GM21360 (cell line): ENCODE measurements at regions not wholly inside any gene's neighbourhood (a gene's known extent, or its start where the extent isn't known, plus 50 kb on each side); places are given as distances from the start of the nearest gene placed in this dataset.

ENCODE experiments used
- ATAC-seq: cut with Tn5 transposase; IDR thresholded peaks from one replicate; pipeline ENCODE4 v1.9.1; 2021; ENCODE audit warnings: mild to moderate bottlenecking, moderate library complexity; ENCODE audit not compliant: unreplicated experiment

DNA sequence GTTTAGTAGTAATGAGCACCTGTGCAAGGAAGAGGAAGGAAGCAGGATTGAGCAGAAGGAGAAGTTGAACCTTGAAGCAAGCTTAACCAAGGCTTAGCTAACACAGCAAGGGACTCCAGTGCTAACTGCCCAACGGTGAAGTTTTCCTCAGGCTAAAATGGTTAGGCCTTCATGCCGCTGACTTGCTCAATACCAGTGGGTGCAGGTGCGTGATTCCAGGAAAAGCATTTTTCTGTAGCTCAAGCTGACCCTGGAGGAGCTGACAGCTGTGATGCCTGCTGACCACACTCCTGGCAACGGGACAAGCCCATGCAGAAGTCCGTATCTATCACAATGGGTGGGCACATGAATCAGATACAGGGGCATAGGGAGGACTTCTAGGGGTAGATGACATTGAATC lies 76.5 kb upstream of the FGGY start:
- ATAC-seq, result no peak

DNA sequence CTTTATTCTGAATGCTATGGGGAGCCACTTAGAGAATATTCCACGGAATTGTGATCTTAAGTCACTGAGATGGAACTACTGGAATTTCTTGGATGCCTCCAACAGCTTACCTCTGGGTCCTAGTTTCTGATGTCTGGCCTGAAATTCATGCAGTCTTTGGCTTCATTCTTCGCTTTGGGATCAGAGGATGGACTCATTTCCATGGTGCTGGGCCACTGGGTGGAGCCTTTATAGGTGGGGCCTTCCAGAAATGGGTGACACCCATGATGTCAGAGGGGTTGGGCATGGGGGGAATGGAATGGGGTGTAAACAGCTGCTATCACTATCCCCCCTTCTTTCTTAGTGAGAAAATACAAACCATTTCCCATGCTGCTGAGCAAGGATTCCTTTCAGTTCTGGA lies 73.7 kb upstream of the FGGY start:
- ATAC-seq, result no peak

DNA sequence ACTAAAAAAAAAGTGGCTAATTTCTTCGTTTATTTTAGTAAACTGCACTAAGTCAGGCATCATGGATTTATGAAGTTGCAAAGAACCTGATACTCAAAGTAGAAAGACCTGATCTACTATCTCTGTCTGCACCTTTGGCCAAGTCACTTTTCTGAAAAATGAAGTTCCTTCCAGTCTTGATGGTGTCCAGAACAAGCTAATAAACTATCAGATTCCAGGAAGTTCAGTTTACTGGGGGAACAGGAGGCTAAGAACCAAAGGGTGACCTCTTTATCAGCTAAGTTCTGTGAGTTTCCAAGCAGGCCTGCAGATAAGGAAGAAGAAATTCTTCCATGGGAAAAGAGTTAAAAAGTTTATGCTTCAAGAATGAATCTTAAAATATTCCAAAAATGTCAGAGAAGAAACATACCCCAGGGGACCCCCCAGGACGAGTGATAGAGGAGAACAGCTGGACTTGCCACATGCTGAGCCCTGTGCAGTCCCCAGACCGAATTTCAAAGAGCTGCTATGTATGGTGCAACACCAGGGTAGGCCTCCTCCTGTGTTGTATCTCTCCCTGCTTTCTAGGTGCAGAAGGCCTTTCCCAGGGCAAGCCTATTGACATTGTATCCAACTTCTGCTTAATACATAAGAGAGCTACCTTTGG lies 72.8 kb upstream of the FGGY start:
- ATAC-seq, result no peak

DNA sequence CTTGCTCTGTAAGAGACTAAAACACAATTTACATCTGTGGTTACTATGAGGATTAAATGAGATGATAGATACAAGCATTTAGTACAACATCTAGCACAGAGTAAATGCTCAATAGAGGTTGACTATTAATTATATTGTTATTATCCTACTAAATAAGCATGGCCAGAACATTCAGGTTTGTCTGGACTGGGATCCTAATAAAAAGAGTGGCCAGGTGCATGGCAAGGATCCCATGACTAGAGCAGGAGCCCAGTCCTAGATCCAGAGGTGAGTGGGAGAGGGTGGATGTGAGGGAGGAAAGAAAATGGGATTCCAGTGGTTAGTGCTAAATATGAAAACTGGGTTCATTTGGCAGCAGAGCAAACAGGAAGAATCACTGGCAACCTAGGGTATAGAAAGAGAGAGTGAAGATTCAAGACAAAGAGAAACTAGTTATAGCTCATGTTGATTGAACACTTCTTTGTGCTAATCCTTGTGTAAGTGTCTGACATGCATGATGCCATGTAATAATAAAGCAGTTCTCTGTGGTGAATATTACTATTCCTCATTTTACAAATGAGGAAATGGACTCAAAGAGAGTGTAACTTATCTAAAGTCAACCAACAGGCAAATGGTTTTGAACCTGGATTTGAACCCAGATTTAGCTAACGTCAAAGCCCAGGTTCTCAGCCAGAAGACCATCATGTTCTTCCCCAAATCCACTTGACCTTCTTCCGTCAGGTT lies 71.1 kb upstream of the FGGY start:
- no peak for ATAC-seq

DNA sequence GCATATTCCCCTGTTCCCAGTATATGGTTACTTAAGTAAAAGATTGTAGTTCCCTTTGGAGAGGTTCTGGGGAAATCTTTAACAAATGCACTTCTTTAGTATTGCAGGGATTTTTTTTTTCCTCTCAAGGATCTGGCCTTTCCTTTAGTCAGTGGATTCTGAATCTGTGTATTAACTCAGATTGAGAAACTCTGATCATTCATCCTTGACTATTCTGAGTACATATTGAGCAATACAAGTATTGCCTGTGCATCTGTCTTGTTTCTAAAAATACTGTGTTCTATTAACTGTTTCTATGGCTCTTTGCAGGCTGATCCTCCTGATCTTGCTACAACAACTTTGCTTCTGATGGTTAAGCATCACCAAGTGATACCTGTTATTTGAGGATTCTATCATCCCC lies 67.8 kb upstream of the FGGY start:
- ATAC-seq, result no peak

DNA sequence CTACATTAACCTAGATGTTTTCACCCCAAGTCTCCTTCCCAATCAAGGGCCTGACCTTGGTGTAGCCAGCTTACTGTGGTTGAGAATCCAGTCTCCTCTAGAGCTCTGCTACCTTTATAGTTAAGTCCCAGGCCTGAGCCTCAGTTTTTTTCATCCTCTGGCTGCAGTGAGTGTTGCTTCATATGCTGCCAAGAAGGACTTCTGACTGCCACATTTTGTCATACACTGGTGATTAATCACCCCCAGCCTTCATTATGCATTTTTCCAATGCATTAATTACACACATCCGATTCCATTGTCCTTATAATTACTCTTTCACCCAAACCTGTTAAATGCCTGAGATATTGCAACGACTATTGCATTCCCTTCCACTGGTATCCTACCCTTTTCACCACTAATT lies 66.3 kb upstream of the FGGY start:
- no peak for ATAC-seq

DNA sequence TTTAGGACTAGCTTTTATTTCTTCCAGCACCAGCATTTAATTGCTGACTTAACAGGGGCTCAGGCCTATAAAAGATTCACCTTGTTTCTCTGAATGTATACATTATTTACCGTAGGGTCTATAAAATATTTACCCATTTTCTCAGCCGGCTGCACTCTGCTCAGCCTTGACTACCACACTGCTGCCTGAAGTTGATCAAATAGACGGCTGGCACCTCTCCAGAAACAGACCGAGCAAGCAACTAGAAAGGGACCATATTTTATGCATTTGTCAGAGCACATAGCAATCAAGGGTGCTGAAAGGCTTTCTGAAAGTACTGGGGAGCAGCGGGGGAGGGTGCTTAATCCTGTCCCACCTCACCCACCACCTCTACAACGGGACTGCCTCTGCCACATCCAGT lies 64.7 kb upstream of the FGGY start:
- no peak for ATAC-seq

DNA sequence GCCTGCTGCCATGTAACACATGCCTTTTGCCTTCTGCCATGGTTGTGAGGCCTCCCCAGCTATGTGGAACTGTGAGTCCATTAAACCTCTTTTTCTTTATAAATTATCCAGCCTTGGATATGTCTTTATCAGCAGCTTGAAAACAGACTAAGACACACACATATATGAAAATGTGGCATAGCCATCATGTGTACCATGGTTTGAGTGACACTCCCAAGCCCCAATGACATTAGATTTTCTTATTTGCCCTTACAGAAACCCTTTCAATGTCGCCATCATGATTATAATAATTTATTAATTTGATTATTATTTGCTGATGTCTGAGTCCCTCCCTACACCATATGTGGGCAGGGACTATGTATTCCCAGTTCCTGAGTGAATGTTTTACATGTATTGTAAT lies 63.5 kb upstream of the FGGY start:
- no peak for ATAC-seq

DNA sequence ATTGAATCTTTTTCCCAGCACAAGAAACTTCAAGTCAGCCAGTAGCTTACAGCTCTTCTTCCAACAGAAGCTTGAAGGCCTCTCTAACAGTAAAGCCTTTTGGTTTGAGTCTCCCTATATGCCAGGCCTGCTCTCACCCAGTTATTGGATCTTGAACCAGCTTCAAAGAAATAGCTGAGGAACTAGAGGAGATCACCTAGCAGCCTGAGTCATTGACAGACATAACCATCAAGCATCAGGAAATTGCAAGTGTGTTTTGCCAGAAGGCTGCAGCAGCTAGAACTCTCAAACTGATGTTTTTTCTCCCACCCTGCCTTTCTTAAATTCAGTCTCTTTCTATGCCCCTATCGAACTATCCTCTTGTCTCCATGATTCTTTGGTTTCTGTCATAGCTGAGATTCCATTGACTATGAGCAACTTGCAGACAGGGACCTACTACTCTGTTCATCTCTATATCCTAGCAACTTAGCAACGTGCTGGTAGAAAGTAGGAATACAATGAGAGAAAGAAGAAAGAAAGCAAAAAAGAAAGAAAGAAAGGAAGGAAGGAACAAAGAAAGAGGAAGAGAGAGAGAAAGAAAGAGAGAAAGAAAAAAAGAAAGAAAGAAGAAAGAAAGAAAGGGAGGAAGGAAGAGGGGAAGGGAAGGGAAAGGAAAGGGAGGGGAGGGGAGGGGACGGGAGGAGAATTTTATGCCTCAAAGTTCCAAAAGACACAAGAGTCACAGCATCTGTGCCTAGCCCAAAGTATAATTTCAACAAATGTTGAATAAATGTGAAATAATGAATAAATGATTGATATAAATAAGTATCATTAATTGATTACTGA lies 60.0 kb upstream of the FGGY start:
- ATAC-seq, result no peak

DNA sequence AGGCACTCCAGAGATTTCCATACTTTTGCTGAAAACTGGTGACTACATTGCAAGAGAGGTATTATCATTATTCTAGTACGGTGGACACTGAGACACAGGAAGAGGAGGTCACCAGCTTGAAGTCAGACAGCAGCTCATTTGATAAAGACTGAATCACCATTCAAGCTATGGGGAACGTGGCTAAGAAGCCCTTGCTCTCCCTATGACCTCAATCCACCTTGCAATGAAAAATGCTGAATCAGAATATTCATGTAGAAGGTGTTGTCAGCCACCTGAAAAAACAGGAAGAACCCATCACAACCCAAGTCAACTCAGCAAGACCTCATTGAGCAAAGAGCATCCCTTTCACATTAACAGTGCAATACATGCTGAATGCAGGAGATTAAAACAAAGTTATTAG lies 59.0 kb upstream of the FGGY start:
- no peak for ATAC-seq

DNA sequence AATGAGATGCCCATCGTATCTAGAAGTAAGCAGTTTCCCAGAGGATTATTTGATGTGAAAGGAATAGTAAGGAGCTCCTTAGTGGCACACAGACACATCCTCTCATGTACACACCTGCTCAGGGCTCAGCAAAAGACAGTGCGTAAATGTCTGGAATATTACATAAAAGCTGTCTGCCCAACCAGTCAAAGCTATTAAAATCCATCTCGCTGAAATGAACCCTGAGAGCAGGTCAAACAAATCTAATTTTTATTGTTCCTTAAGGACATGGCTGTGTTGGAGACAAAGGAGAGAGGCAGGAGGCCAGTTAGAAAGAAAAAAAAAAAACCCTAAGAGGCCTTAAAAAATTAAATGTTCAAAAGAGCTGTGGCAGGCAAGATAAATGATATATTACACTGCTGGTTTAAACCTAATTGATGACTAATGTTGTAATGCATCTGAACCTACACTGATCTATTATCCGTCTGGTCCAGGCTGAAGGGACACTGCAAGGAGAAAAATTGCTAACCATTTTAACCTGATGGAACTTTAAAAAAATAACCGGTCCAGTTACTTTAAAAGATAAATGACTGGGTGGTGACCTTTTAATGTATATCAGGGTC lies 58.5 kb upstream of the FGGY start:
- ATAC-seq, result no peak

DNA sequence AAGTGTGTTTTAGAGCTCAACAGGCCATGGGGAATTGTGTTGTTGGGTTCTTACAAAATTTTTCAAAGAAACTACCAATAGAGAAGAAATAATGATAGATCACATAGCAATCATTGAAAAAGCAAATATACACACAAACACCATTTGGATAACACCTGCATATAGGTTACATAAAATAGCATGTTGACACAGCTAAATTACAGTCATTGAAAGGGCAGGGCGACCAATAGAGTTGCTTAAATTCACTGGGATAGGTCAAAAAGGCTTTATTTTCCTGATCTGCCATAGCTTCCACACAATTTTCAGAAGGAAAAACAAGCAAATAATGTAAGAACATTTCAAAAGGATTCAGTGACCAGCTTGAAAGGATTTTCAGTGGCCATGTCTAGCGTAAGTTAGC lies 57.9 kb upstream of the FGGY start:
- ATAC-seq, result no peak

DNA sequence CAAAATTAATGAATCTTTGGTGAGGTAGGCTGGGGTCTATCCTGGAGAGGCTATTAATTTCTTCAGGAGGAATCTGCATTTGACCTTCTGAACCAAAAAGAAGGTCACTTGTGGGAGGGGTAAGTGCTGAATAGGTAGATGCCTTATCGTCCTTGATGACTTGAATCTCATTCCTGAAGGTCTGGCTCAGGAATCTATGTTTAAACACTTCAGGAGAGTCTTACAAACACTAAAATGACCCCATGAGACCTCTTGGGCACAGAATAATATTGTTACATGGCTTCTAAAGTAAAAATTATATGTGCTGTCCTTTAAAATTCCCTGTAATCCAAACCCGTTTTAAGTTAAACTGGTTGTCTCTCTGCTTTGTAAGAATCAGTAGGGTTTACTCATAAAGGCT lies 55.0 kb upstream of the FGGY start:
- ATAC-seq, result no peak

DNA sequence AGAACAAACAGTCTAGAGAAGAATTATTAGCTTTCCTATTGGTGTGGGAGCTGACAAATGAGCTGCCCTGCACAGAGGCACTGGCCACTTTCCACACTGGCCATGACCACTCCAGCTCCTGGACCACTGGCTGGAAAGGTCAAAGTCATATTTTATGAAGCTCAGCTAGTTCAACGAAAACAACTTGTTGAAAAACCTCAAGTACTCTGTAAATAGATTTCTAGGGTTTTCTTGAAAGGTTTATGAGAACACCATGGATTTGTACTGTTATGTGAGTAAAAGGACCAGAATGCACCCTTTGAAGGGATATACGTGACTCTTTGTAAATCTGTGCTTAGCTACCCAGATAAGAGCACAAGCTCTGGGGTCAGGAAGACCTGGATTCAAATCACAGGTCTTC lies 54.5 kb upstream of the FGGY start:
- no peak for ATAC-seq

DNA sequence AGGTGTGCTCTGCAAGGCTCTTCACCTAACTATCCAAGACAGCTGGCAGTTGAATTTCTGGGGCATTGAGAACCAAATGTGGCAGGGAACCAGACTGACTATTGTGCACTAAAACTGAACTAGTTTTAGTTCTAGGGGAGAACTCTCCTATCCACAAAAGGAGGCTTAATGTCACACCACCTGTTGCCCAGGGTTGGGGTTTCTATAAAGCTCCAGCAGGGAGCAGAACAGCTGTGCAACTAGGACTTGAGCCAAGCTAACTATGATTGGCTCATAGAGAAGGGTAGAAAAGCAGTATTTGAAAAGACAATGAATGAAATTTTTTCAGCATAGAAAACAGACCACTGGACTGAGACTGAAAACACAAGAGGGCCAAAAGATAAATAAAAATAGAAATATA lies 53.3 kb upstream of the FGGY start:
- ATAC-seq, result no peak

DNA sequence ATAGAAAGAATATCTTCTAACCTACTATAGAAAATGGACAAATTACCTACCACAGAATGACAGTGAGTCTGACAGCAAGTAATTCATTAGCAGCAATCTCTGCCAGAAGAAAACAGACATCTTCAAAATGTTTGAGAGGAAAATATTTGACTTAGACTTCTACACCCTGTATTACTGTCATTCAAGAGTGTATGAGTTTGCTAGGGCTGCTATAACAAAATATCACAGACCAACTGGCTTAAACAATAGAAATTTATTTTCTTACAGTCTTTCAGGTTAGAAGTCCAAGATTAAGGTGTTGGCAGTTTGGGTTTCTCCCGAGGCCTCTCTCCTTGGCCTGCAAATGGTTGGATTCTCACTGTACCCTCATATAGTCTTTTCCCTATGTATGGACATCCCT lies 52.9 kb upstream of the FGGY start:
- ATAC-seq, result no peak

DNA sequence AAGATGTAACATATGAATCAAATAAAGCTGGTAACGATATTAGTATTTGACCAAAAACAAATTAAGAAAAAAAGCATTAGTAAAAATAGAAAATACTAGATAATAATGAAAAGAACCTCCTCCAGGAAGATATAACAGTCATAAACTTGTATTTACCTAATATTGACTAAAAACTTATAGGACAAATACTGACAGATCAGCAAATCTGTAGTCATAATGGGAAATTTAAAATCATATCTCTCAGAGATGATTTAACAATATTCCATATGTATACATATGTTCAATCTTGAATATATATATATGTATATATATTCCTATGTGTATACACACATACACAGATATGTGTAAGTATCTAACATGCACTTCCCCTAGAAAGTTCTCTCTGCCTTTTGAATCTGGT lies 52.0 kb upstream of the FGGY start:
- ATAC-seq, result no peak
